ENCODE measurements at regions not wholly inside any gene's neighbourhood (a gene's known extent, or its start where the extent isn't known, plus 50 kb on each side); places are given as distances from the start of the nearest gene placed in this dataset.

DNA sequence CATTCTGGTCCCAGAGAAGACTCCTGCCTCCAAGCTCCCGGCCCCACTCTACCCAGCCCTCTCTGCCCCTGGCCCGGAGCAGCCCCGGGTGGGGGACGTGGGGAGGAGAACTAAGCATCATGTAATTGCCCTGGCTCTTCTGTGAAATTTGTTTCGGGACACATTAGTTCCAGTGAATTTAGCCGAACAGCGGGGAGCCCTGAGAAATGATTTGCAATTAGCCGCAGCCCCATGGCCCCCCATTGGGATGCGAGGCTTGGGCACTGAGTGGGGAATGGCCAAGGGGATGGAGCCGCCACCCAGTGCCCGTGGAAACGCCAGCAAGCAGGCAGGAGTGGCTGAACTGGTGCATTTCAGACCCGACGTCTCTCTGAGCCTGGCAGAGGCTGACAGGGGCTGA lies 173.9 kb upstream of the LHX5 start:
- no peak for DNase-seq (ENCODE audit: extremely low read depth, low read depth)
- TF ChIP-seq, protein P1, sequence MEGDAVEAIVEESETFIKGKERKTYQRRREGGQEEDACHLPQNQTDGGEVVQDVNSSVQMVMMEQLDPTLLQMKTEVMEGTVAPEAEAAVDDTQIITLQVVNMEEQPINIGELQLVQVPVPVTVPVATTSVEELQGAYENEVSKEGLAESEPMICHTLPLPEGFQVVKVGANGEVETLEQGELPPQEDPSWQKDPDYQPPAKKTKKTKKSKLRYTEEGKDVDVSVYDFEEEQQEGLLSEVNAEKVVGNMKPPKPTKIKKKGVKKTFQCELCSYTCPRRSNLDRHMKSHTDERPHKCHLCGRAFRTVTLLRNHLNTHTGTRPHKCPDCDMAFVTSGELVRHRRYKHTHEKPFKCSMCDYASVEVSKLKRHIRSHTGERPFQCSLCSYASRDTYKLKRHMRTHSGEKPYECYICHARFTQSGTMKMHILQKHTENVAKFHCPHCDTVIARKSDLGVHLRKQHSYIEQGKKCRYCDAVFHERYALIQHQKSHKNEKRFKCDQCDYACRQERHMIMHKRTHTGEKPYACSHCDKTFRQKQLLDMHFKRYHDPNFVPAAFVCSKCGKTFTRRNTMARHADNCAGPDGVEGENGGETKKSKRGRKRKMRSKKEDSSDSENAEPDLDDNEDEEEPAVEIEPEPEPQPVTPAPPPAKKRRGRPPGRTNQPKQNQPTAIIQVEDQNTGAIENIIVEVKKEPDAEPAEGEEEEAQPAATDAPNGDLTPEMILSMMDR (IDR thresholded peaks at IDR 0.05; ENCODE audit: low read depth, low read length): no peak

- TF ChIP-seq, protein P1 (IDR thresholded peaks at IDR 0.05; ENCODE audit: low read depth, low read length): no peak
Measured at GRCh38 chr12:113645183-113645582, 173.5 kb upstream of the LHX5 start.

DNA sequence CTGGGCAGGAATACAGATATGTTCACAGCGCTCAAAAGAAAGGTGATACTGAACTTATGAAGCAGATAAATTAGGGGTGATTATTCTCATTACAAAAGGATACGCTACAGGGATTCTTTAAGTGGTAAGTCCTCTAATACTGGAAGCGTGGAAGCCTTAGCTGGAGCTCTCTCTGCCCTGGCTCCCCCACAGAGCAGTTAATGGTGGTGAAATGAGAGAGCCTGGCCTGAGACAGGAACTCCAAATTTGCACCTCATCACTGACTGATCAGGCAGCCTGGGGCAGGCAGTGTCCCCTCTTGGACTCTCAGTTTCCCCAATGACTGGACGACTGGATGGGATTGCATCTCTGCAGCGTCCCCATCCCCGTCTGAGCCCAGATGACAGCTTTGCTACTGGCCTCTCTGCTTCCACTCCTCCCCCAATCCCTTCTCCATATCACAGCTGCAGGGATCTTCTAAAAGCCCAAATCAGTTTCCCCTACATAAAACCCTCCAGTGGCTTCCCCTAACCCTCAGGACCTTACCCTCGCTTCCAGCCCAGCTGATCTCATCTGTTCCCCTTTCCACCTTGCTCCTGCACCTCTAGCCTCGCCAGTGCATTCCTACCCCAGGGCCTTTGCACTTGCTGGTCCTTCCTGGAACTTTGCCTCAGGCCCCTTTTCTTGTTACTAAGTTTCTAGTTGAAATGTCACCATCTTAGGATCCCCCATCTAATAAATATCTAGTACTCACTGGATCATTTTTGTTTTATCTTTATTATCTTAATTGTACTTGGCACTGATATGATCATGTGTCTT lies 171.7 kb upstream of the LHX5 start:
- no peak for DNase-seq (ENCODE audit: extremely low read depth, low read depth)
- TF ChIP-seq, protein P1 (IDR thresholded peaks at IDR 0.05; ENCODE audit: low read depth, low read length): no peak

More at GRCh38 chr12:113645183-113645582, 173.5 kb upstream of the LHX5 start:
- DNase-seq (ENCODE audit: extremely low read depth, low read depth): no peak

GRCh38 chr12:113642672-113643071 lies 171.0 kb upstream of the LHX5 start:
- DNase-seq (ENCODE audit: extremely low read depth, low read depth): no peak
- TF ChIP-seq, protein P1 (IDR thresholded peaks at IDR 0.05; ENCODE audit: low read depth, low read length): no peak

GRCh38 chr12:113642216-113642615 lies 170.5 kb upstream of the LHX5 start:
- TF ChIP-seq, protein P1 (IDR thresholded peaks at IDR 0.05; ENCODE audit: low read depth, low read length): no peak
- no peak for DNase-seq (ENCODE audit: extremely low read depth, low read depth)

DNA sequence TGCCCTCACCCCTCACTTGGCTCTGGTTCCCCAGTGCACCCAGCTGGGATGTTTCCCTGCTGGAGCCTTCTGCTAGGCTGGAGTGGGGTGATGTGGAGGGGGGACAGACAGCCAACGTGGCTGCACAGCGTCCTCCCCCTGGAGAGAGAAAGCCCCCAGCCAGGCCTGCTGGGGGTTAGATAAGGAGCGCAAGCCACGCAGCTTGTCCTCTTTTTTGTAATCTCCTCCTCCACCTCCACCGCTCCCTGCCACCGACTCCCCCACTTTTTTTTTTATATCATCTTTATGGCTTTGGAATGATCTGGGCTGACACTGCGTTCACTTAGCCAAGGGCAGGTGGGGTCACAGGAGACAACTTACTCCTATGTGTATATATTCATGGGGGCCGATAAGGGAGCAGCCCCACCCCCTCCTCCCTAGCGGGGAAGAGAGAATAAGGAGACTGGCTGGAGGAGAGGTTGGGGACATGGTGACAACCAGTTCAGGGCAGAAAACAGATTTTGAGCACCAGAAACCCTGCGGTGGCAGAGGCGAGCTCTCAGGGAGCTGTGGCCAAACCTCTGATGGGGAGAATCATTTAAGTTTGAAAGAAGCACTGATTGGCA lies 169.9 kb upstream of the LHX5 start:
- TF ChIP-seq, protein P1 (IDR thresholded peaks at IDR 0.05; ENCODE audit: low read depth, low read length): no peak

DNA sequence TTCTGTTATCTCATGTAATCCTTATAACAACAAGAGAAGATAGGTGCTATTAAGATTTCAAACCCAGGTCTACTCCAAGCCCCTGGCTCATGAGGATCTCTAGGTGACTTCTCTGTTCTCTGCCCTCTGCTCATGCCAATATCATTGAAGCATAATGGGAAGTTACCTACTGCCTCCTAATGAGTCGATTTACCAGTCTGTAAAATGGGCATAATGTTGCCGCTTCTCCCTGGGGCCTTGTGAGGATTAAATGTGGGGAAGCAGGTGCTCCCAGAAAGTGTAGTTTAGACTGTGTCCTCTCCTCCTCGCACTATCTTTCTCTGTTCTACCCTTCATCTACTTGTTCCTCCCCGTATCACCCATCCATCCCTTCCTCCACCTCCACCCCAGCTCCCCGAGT lies 169.2 kb upstream of the LHX5 start:
- TF ChIP-seq, protein P1 (IDR thresholded peaks at IDR 0.05; ENCODE audit: low read depth, low read length): no peak
- DNase-seq (ENCODE audit: extremely low read depth, low read depth): no peak

More for the DNA sequence above, 169.9 kb upstream of the LHX5 start:
- DNase-seq (ENCODE audit: extremely low read depth, low read depth): no peak

Data from AG09319 (cell line).